ENCODE measurements at regions not wholly inside any gene's neighbourhood (a gene's known extent, or its start where the extent isn't known, plus 50 kb on each side); places are given as distances from the start of the nearest gene placed in this dataset.
A peak's percentile ranks its signal among the peaks of the same experiment; 100 is the strongest.

DNA sequence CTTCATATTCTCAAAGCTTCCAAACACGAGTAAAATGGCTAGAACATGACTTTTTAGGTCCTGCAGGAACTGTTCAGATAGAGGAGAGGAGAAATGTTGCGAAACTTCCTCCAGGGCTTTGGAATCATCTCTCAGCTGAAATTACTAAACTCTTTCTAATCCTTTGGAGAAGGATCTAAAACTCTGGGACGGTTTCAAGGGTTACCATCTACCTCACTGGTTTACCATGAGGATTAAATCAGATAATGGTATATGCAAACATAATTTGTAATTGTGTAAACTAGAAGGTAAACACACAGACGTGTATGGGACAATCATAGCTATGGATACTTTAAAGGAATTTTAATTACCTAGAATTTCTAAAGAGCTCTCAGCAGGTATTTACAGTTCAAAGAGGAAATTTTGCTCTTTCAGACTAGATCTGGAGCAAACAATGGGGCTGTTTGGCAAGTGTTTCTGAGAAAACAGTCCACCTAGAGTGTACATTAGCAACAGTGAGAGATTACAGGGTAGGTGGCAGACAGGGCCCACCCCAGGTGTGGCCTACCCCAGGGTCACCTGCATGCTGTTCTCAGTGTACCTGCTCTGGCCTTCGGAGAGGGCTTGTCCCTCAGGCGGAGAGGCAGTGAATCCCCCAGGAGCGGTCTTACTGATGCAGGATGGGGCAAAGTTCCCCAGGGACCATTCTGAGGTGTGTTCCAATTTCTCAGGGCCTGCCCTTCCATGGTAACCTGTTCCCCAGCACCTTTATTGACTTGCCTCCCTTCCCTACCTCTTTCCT lies 124.7 kb upstream of the MAX start:
- Histone ChIP-seq H3K4me3 (ENCODE audit: low read depth, low read length) (no peak overlapping the region), H3K27me3 (ENCODE audit: control insufficient read depth, insufficient read depth, low read length) (no peaks in the 10 kb centered on the region), H3K36me3 (ENCODE audit: control insufficient read depth, insufficient read depth, low read length) (no peaks in the 10 kb centered on the region)
- FAIRE-seq = no peak
- peak; percentile 60 for DNase-seq (ENCODE audit: low read depth)
- TF ChIP-seq, protein P1, sequence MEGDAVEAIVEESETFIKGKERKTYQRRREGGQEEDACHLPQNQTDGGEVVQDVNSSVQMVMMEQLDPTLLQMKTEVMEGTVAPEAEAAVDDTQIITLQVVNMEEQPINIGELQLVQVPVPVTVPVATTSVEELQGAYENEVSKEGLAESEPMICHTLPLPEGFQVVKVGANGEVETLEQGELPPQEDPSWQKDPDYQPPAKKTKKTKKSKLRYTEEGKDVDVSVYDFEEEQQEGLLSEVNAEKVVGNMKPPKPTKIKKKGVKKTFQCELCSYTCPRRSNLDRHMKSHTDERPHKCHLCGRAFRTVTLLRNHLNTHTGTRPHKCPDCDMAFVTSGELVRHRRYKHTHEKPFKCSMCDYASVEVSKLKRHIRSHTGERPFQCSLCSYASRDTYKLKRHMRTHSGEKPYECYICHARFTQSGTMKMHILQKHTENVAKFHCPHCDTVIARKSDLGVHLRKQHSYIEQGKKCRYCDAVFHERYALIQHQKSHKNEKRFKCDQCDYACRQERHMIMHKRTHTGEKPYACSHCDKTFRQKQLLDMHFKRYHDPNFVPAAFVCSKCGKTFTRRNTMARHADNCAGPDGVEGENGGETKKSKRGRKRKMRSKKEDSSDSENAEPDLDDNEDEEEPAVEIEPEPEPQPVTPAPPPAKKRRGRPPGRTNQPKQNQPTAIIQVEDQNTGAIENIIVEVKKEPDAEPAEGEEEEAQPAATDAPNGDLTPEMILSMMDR (IDR thresholded peaks at IDR 0.05; ENCODE audit: insufficient read depth, low read length, severe bottlenecking) = no peak

DNA sequence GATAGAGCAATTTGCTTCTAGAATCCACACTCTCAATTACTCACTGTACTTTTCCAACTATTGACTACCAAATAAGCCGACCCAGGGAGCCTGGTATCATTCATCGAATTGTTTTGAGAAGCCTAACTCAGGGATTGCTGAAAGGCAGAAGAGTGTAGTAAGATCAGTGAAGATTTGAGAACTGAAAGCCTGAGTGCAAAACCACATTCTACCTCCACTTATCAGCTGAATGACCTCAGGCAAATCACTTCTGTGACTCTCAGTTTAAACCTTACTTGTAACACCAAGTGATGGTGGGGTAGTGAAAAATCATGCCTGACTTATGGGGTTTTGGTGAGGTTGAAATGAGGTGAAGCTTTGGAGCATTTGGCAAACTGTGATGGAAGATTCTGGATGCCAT lies 126.1 kb upstream of the MAX start:
- TF ChIP-seq, protein P1 (IDR thresholded peaks at IDR 0.05; ENCODE audit: insufficient read depth, low read length, severe bottlenecking) = no peak
- Histone ChIP-seq H3K27me3 (ENCODE audit: control insufficient read depth, insufficient read depth, low read length) (no peaks in the 10 kb centered on the region), H3K36me3 (ENCODE audit: control insufficient read depth, insufficient read depth, low read length) (no peaks in the 10 kb centered on the region), H3K4me3 (ENCODE audit: low read depth, low read length) (no peak overlapping the region)
- FAIRE-seq = no peak
- DNase-seq (ENCODE audit: low read depth) = no peak

DNA sequence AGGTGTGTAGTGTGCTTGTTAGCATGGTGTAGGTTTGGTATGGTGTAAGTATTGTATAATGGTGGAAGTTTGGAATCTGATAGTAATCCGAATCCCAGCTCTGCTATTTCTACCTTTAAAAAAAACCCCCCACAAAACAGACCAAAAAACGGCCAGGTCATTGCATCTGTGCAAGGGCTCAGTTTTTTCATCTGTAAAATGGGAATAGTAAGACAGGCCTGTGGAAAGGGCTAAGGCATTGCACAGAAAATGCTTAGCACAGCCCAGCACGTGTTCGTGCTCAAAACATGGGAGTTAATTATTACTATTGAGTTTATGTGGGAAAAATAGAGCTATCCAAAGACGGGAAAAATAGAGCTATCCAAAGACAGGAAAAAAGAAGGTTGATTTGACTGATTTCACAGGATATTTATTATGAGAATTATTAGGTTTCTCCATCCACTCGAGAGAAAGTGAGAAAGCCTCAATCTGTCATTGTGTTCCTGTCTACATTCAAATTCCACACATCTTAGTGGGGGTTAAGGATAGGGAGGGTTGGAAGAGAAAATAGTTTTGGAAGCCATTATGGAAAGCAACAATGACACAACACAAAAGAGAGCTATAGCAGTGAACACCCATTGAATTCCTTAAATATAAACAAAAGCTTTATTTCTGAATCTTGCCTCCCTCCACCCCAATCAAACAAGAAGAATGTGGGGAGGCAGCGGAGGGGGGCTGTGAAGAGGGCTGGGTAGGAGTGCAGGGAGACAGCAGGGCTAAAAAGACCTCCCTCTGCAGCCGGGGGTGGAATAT lies 126.8 kb upstream of the MAX start:
- no peak for FAIRE-seq
- TF ChIP-seq, protein P1 (IDR thresholded peaks at IDR 0.05; ENCODE audit: insufficient read depth, low read length, severe bottlenecking) = no peak
- no peak overlapping the region for H3K4me3 ChIP-seq (ENCODE audit: low read depth, low read length)

DNA sequence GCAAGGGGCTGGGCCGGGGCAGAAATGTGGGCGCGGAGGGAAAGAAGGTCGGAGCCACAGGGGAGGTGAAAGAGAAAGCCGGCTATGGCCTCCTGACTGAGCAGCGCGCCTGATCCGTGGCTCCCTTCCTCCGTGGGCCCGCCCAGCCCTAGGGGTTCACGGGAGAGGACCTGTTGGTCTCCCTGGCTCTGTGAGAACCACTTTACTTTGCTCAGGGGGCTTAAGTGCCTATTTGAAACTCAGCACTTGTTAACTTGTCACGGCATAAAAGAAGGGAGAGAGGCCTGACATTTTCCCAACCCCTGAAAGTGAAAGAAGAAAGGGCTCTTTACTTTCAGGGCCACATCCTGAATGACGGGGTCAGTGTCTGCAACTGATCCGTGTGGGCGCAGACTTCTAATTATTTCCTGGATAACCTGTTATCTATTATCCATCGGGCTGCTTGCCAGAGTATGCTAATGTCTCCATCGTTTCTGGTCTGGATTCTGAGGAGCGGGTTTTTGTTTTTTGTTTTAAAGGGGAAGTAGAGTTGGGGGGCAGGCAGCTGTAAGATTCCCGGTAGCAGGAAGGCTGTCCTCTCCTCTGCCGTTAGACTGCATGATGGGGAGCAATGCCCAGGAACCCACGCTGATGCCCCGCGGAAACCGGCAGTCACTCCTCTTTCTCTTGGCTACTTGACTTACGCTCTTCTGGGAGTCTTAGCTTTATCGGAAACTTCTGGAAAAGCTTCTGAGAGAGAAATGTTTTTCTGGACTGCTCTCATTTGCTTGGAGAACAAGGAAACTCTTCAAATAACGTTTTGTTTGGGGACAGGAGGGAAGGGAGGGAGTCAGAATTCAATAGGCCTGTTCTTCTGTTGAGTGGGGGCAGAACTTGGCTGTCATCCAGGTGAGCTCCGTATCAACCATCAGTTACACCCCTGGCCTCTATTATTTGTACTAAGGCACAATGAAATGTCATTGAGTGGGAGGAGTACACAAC lies 127.7 kb upstream of the MAX start:
- DNase-seq (ENCODE audit: low read depth) (no peak), FAIRE-seq (no peak)
- TF ChIP-seq, protein P1 (IDR thresholded peaks at IDR 0.05; ENCODE audit: insufficient read depth, low read length, severe bottlenecking) = no peak
- Histone ChIP-seq H3K4me3 (ENCODE audit: low read depth, low read length) (peak overlapping the region; percentile 10), H3K27me3 (ENCODE audit: control insufficient read depth, insufficient read depth, low read length) (no peaks in the 10 kb centered on the region), H3K36me3 (ENCODE audit: control insufficient read depth, insufficient read depth, low read length) (no peaks in the 10 kb centered on the region)

More for the DNA sequence above, 126.8 kb upstream of the MAX start:
- H3K36me3 ChIP-seq (ENCODE audit: control insufficient read depth, insufficient read depth, low read length) = no peaks in the 10 kb centered on the region
- DNase-seq (ENCODE audit: low read depth) = no peak
- no peaks in the 10 kb centered on the region for H3K27me3 ChIP-seq (ENCODE audit: control insufficient read depth, insufficient read depth, low read length)

DNA sequence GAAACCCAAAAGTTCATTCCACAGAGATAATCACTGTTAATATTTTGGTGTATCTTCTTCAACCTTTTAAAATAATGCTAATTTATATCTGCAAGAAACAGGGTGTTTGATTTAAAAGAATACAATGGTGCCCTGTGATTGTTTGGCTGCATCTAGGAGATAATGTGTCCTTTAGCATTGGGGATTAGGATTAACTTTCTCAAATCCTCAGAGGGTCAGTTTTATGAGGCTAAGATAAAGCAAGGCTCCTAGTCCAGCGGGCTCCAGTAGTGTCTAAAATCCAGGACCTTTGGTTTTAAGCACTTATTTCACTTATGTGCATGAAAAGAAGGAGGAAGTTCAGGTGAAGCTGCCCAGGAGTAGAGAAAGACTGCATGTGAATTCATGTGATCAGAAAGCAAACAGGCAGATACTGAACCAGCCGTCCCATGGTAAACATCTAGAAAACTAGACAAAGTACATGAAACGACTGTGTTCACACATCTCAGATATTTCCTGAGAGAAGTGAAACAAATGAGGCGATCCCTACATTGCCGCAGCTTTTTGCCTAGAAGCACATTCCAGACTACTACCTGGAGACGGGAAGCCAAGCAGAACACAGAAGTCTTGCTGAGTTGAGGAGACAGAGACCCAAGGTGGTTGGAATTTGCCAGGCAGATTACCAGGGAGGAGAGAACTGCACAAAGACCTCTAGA lies 129.1 kb upstream of the MAX start:
- Histone ChIP-seq H3K4me3 (ENCODE audit: low read depth, low read length) (no peak overlapping the region), H3K27me3 (ENCODE audit: control insufficient read depth, insufficient read depth, low read length) (no peaks in the 10 kb centered on the region), H3K36me3 (ENCODE audit: control insufficient read depth, insufficient read depth, low read length) (no peaks in the 10 kb centered on the region)
- FAIRE-seq (no peak), DNase-seq (ENCODE audit: low read depth) (no peak)
- TF ChIP-seq, protein P1 (IDR thresholded peaks at IDR 0.05; ENCODE audit: insufficient read depth, low read length, severe bottlenecking) = no peak

Data from bronchial epithelial cell (primary cell).